ENCODE measurements at regions not wholly inside any gene's neighbourhood (a gene's known extent, or its start where the extent isn't known, plus 50 kb on each side); places are given as distances from the start of the nearest gene placed in this dataset.

- Mint-ChIP-seq H3K27ac (no peak overlapping the region), H3K27me3 (no peaks in the 10 kb centered on the region), H3K36me3 (no peaks in the 10 kb centered on the region), H3K9me3 (ENCODE audit: low read depth) (no peaks in the 10 kb centered on the region), H3K4me1 (no peaks in the 10 kb centered on the region), H3K4me3 (no peak overlapping the region)
- DNase-seq (no peak), ATAC-seq (no peak)
- CTCF ChIA-PET: no interaction called here
Observed at GRCh38 chr3:139737682-139738361, 60.0 kb upstream of the NMNAT3 start.

- no peak overlapping the region for H3K27ac Mint-ChIP-seq
- H3K4me3 Mint-ChIP-seq: no peak overlapping the region
- H3K27me3 Mint-ChIP-seq: no peaks in the 10 kb centered on the region
- no peaks in the 10 kb centered on the region for H3K9me3 Mint-ChIP-seq (ENCODE audit: low read depth)
- no peaks in the 10 kb centered on the region for H3K36me3 Mint-ChIP-seq
- DNase-seq (no peak), ATAC-seq (no peak)
- H3K4me1 Mint-ChIP-seq: no peaks in the 10 kb centered on the region
- CTCF ChIA-PET: no interaction called here
Observed at GRCh38 chr3:139735191-139735590, 57.4 kb upstream of the NMNAT3 start.

DNA sequence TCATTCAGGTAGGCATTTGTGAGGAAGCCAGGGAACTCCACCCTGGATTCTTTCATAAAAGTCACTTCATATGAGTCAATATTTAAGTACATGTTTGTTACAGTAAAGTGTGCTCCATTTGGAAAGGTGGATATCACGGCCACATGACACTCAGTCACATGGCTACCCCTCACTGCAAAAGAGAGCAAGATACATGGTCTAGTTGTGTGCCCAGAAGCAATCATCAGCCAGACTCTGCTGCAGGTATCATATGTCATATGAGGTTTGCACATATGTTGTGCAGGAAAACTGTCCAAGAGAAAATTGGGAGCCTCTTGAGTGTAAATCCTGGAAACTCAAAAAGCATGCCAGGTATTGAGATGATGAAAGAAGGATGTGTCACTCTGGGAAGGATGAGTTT, 55.0 kb upstream of the NMNAT3 start:
- H3K4me1 Mint-ChIP-seq: no peaks in the 10 kb centered on the region
- no peak overlapping the region for H3K4me3 Mint-ChIP-seq
- H3K9me3 Mint-ChIP-seq (ENCODE audit: low read depth): no peaks in the 10 kb centered on the region
- CTCF ChIA-PET: no interaction called here
- DNase-seq: no peak
- H3K36me3 Mint-ChIP-seq: no peaks in the 10 kb centered on the region
- ATAC-seq: no peak
- H3K27me3 Mint-ChIP-seq: no peaks in the 10 kb centered on the region
- no peak overlapping the region for H3K27ac Mint-ChIP-seq

DNA sequence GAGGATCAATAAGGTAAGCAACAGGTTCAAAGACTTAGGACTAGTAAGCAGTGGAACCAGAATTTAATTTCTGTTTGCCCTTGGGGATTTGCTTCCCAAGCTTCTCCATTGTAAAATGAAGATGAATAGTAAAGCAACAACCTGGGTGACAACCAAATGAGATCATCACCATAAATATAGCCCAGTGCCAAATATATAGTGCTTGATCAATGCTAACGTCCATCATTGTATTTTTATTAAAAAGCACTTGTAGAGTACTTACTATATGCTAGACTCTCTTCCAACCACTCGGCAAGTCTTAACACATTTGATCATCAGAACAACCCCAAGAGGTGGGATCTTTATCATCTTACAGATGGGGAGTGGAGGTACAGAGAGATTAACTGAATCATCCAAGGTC, 51.5 kb upstream of the NMNAT3 start:
- CTCF ChIA-PET: no interaction called here
- ATAC-seq (no peak), DNase-seq (no peak)
- no peaks in the 10 kb centered on the region for H3K4me1 Mint-ChIP-seq
- no peaks in the 10 kb centered on the region for H3K9me3 Mint-ChIP-seq (ENCODE audit: low read depth)
- H3K27me3 Mint-ChIP-seq: peaks cover 3% of the 10 kb centered on the region
- no peak overlapping the region for H3K4me3 Mint-ChIP-seq
- no peaks in the 10 kb centered on the region for H3K36me3 Mint-ChIP-seq
- no peak overlapping the region for H3K27ac Mint-ChIP-seq

DNA sequence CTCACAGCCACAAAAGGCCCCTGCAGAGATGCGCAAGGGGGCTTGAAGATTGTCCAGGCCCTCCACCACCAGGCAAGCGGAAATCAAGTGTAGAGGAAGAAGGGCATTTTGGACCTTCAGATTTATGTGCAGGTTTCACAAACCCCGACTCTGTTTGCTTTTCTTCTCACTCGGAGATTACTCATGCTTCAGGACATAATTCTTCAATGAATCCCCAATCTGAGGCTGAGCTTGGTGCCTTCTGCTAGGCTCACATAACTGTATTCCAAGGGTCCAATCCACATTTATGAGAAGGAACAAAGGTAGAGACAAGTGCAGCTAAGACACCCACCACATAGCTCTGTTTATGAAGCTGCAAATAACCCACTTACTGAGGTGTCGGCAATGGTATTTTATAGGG, 50.6 kb upstream of the NMNAT3 start:
- no peak for ATAC-seq
- H3K27me3 Mint-ChIP-seq: peaks cover 3% of the 10 kb centered on the region
- CTCF ChIA-PET: no interaction called here
- no peak for DNase-seq
- H3K27ac Mint-ChIP-seq: no peak overlapping the region
- H3K4me3 Mint-ChIP-seq: no peak overlapping the region
- H3K9me3 Mint-ChIP-seq (ENCODE audit: low read depth): no peaks in the 10 kb centered on the region
- H3K4me1 Mint-ChIP-seq: no peaks in the 10 kb centered on the region
- no peaks in the 10 kb centered on the region for H3K36me3 Mint-ChIP-seq

Measured in activated CD8-positive, alpha-beta memory T cell treated with anti-CD3 and anti-CD28 coated beads, Interleukin-2, amount 10 ng/mL, durations not matched to agents 7 days and 5 days (primary cell).